SW 1271 (cell line): ENCODE measurements at regions not wholly inside any gene's neighbourhood (a gene's known extent, or its start where the extent isn't known, plus 50 kb on each side); places are given as distances from the start of the nearest gene placed in this dataset.
A peak's percentile ranks its signal among the peaks of the same experiment; 100 is the strongest.

Experiments used
- DNase-seq, 2 experiments: peaks; one replicate each; lab custom pipeline; 2025; lab: John Stamatoyannopoulos, UW

- no peak for DNase-seq
Observed at GRCh38 chr2:79355569-79355968, 157.3 kb upstream of the CTNNA2 start.

GRCh38 chr2:79327460-79327859 lies 167.9 kb upstream of the REG3A start:
- DNase-seq, result no peak

- DNase-seq, result no peak
Observed at GRCh38 chr2:79320871-79321270, 161.3 kb upstream of the REG3A start.

GRCh38 chr2:79294994-79295393 lies 135.4 kb upstream of the REG3A start:
- DNase-seq, result no peak

GRCh38 chr2:79292958-79293315 lies 133.4 kb upstream of the REG3A start:
- no peak for DNase-seq

- DNase-seq, result no peak
Observed at GRCh38 chr2:79292239-79292957, 132.8 kb upstream of the REG3A start.

GRCh38 chr2:79275863-79276262 lies 116.3 kb upstream of the REG3A start:
- no peak for DNase-seq

- DNase-seq, result no peak
Observed at GRCh38 chr2:79275197-79275596, 115.6 kb upstream of the REG3A start.

- DNase-seq, result no peak
Observed at GRCh38 chr2:79272616-79273015, 113.1 kb upstream of the REG3A start.

- no peak for DNase-seq
Observed at GRCh38 chr2:79271456-79271855, 111.9 kb upstream of the REG3A start.

GRCh38 chr2:79260848-79261247 lies 101.3 kb upstream of the REG3A start:
- DNase-seq, result no peak

GRCh38 chr2:79259959-79260358 lies 100.4 kb upstream of the REG3A start:
- no peak for DNase-seq

- DNase-seq, result no peak
Observed at GRCh38 chr2:79259296-79259695, 99.7 kb upstream of the REG3A start.

- no peak for DNase-seq
Observed at GRCh38 chr2:79253243-79253774, 93.8 kb upstream of the REG3A start.

- DNase-seq, result no peak
Observed at GRCh38 chr2:79250656-79251055, 91.1 kb upstream of the REG3A start.

GRCh38 chr2:79248776-79249175 lies 89.2 kb upstream of the REG3A start:
- no peak for DNase-seq

GRCh38 chr2:79235135-79235534 lies 75.6 kb upstream of the REG3A start:
- no peak for DNase-seq

GRCh38 chr2:79223539-79223938 lies 64.0 kb upstream of the REG3A start:
- DNase-seq, result peak in 1 of 2 experiments; percentile 17

- DNase-seq, result peak; percentile 4 to 38
Observed at GRCh38 chr2:79219383-79219988, 59.9 kb upstream of the REG3A start.

GRCh38 chr2:79210274-79210917 lies 50.8 kb upstream of the REG3A start:
- no peak for DNase-seq
